Tibial nerve (tissue), 3 donors: ENCODE measurements at regions not wholly inside any gene's neighbourhood (a gene's known extent, or its start where the extent isn't known, plus 50 kb on each side); places are given as distances from the start of the nearest gene placed in this dataset.

ENCODE experiments used
- CTCF ChIP-seq, 5 experiments: fragments of 200-600 bp in 3 of 5; fragments of 450-650 bp in 2 of 5; sonication (generic) in 3 of 5; IDR thresholded peaks; one replicate each; pipeline ENCODE4 v1.5.1; 2016 to 2019; ENCODE audit warnings: antibody characterized with exemption in 5 of 5, mild to moderate bottlenecking in 3 of 5, moderate library complexity in 2 of 5
- POLR2A ChIP-seq, 2 donors: fragments of 450-650 bp; IDR thresholded peaks; one replicate each; pipeline ENCODE4 v1.6.1; 2017; ENCODE audit warnings: antibody characterized with exemption in 2 of 2, mild to moderate bottlenecking in 2 of 2, moderate library complexity in 2 of 2

GRCh38 chr3:117255736-117256135 is 546.2 kb downstream of the TUSC7 start:
- no peak for TF ChIP-seq POLR2A (IDR thresholded peaks at IDR 0.05)
- TF ChIP-seq CTCF (IDR thresholded peaks at IDR 0.05), result no peak
